ENCODE measurements at regions not wholly inside any gene's neighbourhood (a gene's known extent, or its start where the extent isn't known, plus 50 kb on each side); places are given as distances from the start of the nearest gene placed in this dataset.
"Not testable (repeated sequence)": the region's sequence is repeated elsewhere in the genome, so short reads cannot be mapped to it uniquely, and the experiment has no call there.

GRCh38 chrX:140318296-140318695 lies 186.6 kb downstream of the SOX3 start:
- DNase-seq: no peak

- no peak for DNase-seq
Observed at GRCh38 chrX:140317462-140317861, 187.4 kb downstream of the SOX3 start.

- no peak for DNase-seq
Observed at GRCh38 chrX:140298960-140299825, 205.7 kb downstream of the SOX3 start.

GRCh38 chrX:140297273-140297672 lies 207.6 kb downstream of the SOX3 start:
- DNase-seq: no peak

- DNase-seq: no peak
Observed at GRCh38 chrX:140292961-140293360, 211.9 kb downstream of the SOX3 start.

GRCh38 chrX:140292188-140292587 lies 212.7 kb downstream of the SOX3 start:
- no peak for DNase-seq

GRCh38 chrX:140274811-140275525 lies 229.9 kb downstream of the SOX3 start:
- DNase-seq: no peak

- no peak for DNase-seq
Observed at GRCh38 chrX:140273921-140274320, 230.9 kb downstream of the SOX3 start.

- DNase-seq: no peak
Observed at GRCh38 chrX:140250391-140250790, 254.5 kb downstream of the SOX3 start.

- no peak for DNase-seq
Observed at GRCh38 chrX:140249088-140249487, 255.8 kb downstream of the SOX3 start.

- no peak for DNase-seq
Observed at GRCh38 chrX:140229191-140229590, 263.9 kb upstream of the CXorf66 start.

GRCh38 chrX:140226037-140226436 lies 260.7 kb upstream of the CXorf66 start:
- not testable (repeated sequence) for DNase-seq

- not testable (repeated sequence) for DNase-seq
Observed at GRCh38 chrX:140215894-140216293, 250.6 kb upstream of the CXorf66 start.

GRCh38 chrX:140214518-140214917 lies 249.2 kb upstream of the CXorf66 start:
- not testable (repeated sequence) for DNase-seq

- no peak for DNase-seq
Observed at GRCh38 chrX:140206657-140207056, 241.3 kb upstream of the CXorf66 start.

GRCh38 chrX:140190441-140191108 lies 225.3 kb upstream of the CXorf66 start:
- no peak for DNase-seq

- DNase-seq: no peak
Observed at GRCh38 chrX:140180585-140180984, 215.3 kb upstream of the CXorf66 start.

GRCh38 chrX:140177821-140178220 lies 212.5 kb upstream of the CXorf66 start:
- no peak for DNase-seq

- no peak for DNase-seq
Observed at GRCh38 chrX:140172401-140172800, 207.1 kb upstream of the CXorf66 start.

GRCh38 chrX:140167551-140167950 lies 202.2 kb upstream of the CXorf66 start:
- DNase-seq: no peak

GRCh38 chrX:140165849-140166248 lies 200.5 kb upstream of the CXorf66 start:
- DNase-seq: no peak

- no peak for DNase-seq
Observed at GRCh38 chrX:140164391-140164790, 199.1 kb upstream of the CXorf66 start.

GRCh38 chrX:140163371-140164159 lies 198.2 kb upstream of the CXorf66 start:
- no peak for DNase-seq
